K562 (cell line): ENCODE measurements at regions not wholly inside any gene's neighbourhood (a gene's known extent, or its start where the extent isn't known, plus 50 kb on each side); places are given as distances from the start of the nearest gene placed in this dataset.

Experiments used
- ATAC-seq: fragments of 200-7000 bp; cut with Tn5 transposase; 3 replicates; pipeline ENCODE4 v1.9.1; 2020; ENCODE audit warnings: moderate library complexity
- BruUV-seq: library from RNA; stranded (reverse); fragments of 400-500 nt; replicated peaks from 2 replicates; lab custom pipeline; 2021; lab: Mats Ljungman, UMichigan
- CTCF ChIA-PET: fragments of 300-600 bp; formaldehyde crosslinking; extraction: SDS; loops from one replicate; lab custom pipeline; 2021; ENCODE audit warnings: low intra/inter-chr PET ratio; lab: Yijun Ruan, JAX
- POLR2A ChIA-PET: fragments of 300-600, 350-650 bp; sonication (Branson Sonifier 250); formaldehyde crosslinking; extraction: SDS; loops from one replicate; lab custom pipeline; 2021; ENCODE audit warnings: antibody characterized with exemption, inconsistent platforms; lab: Yijun Ruan, JAX
- DNase-seq, 4 experiments: peaks; one replicate each; pipeline versions ENCODE4 v3.0.0 to v3.0.0-alpha.2; 2011 to 2018; ENCODE audit warnings: low spot score in 3 of 4, mixed read lengths in 3 of 4; ENCODE audit errors: extremely low read depth in 1 of 4
- FAIRE-seq: peaks from 2 replicates; lab custom pipeline; 2011; peaks lifted over from hg19 to GRCh38; lab: Jason Lieb, UNC
- H2AFZ ChIP-seq: 2 replicates; pipeline ENCODE4 v1.6.0; 2011; ENCODE audit warnings: low read depth, low read length, control low read depth, inconsistent platforms
- H3K27ac ChIP-seq: fragments of 200-600 bp; 3 replicates; pipeline ENCODE4 v1.8.0; 2011; ENCODE audit warnings: low read depth, mild to moderate bottlenecking, control low read depth, inconsistent platforms, low read length, moderate library complexity, mixed read lengths; ENCODE audit errors: extremely low read depth
- H3K27me3 ChIP-seq, 2 experiments: fragments of 300-600 bp in 1 of 2; 2 replicates in 1 of 2; 3 replicates in 1 of 2; pipeline versions ENCODE4 v1.6.0 to v1.8.0; 2011; ENCODE audit warnings: inconsistent platforms in 2 of 2, low read length in 2 of 2, mild to moderate bottlenecking in 1 of 2, mixed read lengths in 1 of 2, moderate library complexity in 1 of 2; ENCODE audit not compliant: control insufficient read depth in 2 of 2, insufficient read depth in 2 of 2
- H3K36me3 ChIP-seq: fragments of 300-600 bp; 3 replicates; pipeline ENCODE4 v1.8.0; 2011; ENCODE audit warnings: mild to moderate bottlenecking, low read length, inconsistent platforms; ENCODE audit not compliant: control insufficient read depth, insufficient read depth
- H3K4me1 ChIP-seq, 2 experiments: fragments of 200-600 bp in 1 of 2; replicated peaks in 1 of 2; 2 replicates in 1 of 2; 3 replicates in 1 of 2; pipeline versions ENCODE4 v1.5.1 to v1.8.0; 2011; ENCODE audit warnings: inconsistent platforms in 2 of 2, low read length in 2 of 2, mild to moderate bottlenecking in 1 of 2, mixed read lengths in 1 of 2, moderate library complexity in 1 of 2; ENCODE audit not compliant: control insufficient read depth in 2 of 2, insufficient read depth in 2 of 2
- H3K4me2 ChIP-seq: 2 replicates; pipeline ENCODE4 v1.6.1; 2011; ENCODE audit warnings: low read length, control low read depth, inconsistent platforms, mixed read lengths; ENCODE audit not compliant: insufficient read depth
- H3K4me3 ChIP-seq: fragments of 200-600 bp; sonication (generic), shearing (Covaris generic); 2 replicates; pipeline ENCODE4 v1.5.1; 2016; ENCODE audit warnings: control low read depth, inconsistent platforms
- H3K79me2 ChIP-seq: fragments of 200-600 bp; 3 replicates; pipeline ENCODE4 v1.8.0; 2011; ENCODE audit warnings: low read length, inconsistent platforms; ENCODE audit not compliant: control insufficient read depth, insufficient read depth
- H3K9ac ChIP-seq, 2 experiments: 2 replicates each; pipeline versions ENCODE4 v1.6.0 to v1.6.1; 2011; ENCODE audit warnings: low read depth in 2 of 2, low read length in 2 of 2, control low read depth in 1 of 2, inconsistent platforms in 1 of 2, mild to moderate bottlenecking in 1 of 2, mixed read lengths in 1 of 2; ENCODE audit not compliant: insufficient read depth in 1 of 2
- H3K9me1 ChIP-seq: one replicate; pipeline ENCODE4 v1.6.0; 2011; ENCODE audit warnings: inconsistent platforms, mild to moderate bottlenecking, low read length, moderate library complexity; ENCODE audit not compliant: control insufficient read depth, insufficient read depth
- H3K9me3 ChIP-seq: replicated peaks from 2 replicates; pipeline ENCODE4 v1.5.1; 2011; ENCODE audit warnings: low read depth, low read length, inconsistent platforms; ENCODE audit not compliant: control insufficient read depth, insufficient read depth
- H4K20me1 ChIP-seq: replicated peaks from 2 replicates; pipeline ENCODE4 v1.6.1; 2011; ENCODE audit warnings: low read length, inconsistent platforms, mixed read lengths; ENCODE audit not compliant: control insufficient read depth, insufficient read depth
- KAT8 ChIP-seq: fragments of 450-650 bp; IDR thresholded peaks from 2 replicates; pipeline ENCODE4 v1.6.1; 2016; ENCODE audit warnings: low read depth, mild to moderate bottlenecking
- SPI1 ChIP-seq: IDR thresholded peaks from 2 replicates; pipeline ENCODE4 v1.6.1; 2011; ENCODE audit warnings: low read depth, low read length, control low read depth, borderline replicate concordance
- in situ Hi-C: fragments of 300-500 bp; cut with MboI; formaldehyde crosslinking; loops from 4 replicates; pipeline ENCODE4 v1.15.0; 2018; ENCODE audit warnings: inconsistent platforms, mixed read lengths
- intact Hi-C: fragments of 100-400 bp; cut with micrococcal nuclease; formaldehyde crosslinking; loops from 2 replicates; pipeline ENCODE4 v1.14.2; 2022
- TF ChIP-seq, protein P1 (sequence below), 2 experiments: fragments of 450-650 bp; IDR thresholded peaks; 2 replicates each; pipeline ENCODE4 v1.6.1; 2016; ENCODE audit warnings: mild to moderate bottlenecking in 2 of 2, borderline replicate concordance in 1 of 2, low read depth in 1 of 2, moderate library complexity in 1 of 2
- TF ChIP-seq, protein P2 (sequence below): IDR thresholded peaks from 3 replicates; pipeline ENCODE4 v1.6.1; 2011; ENCODE audit warnings: borderline replicate concordance, mild to moderate bottlenecking, moderate library complexity; ENCODE audit not compliant: insufficient read length; ENCODE audit errors: extremely low read depth

DNA sequence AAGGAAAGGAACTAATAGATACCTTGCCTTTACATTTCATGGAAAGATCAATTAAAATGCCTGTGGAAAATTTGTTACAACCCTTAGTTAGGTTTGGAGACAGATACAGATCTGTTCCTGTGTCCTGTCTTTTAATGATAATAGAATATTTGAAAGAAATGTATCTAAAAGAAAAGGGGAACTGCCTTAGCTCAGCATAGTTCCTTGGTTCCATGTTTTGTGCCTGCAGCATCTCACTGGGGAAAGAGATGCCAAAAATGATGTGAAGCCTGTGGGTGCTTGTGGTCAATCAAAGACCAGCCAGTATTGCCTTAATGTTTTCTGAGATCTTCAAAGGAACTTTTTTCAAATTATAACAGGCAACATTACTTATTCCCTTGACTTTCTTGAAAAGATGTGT lies 147.6 kb downstream of the ADCYAP1 start:
- Histone ChIP-seq H3K4me1 (peaks cover 2 to 37% of the 10 kb centered on the region in 2 experiments; a peak in 4 of 5 replicates), H3K79me2 (no peaks in the 10 kb centered on the region), H4K20me1 (no peaks in the 10 kb centered on the region), H3K9ac (no peak overlapping the region), H3K4me3 (no peak overlapping the region), H3K27ac (peak overlapping the region; percentile 29; the same call in 1 of the 3 replicates), H3K9me1 (no peaks in the 10 kb centered on the region), H3K4me2 (no peak overlapping the region), H3K36me3 (no peaks in the 10 kb centered on the region), H3K27me3 (no peaks in the 10 kb centered on the region), H2AFZ (no peak overlapping the region), H3K9me3 (0 out of 2 replicates have a peak, but pooled peaks cover 4% of the 10 kb centered on the region)
- POLR2A ChIA-PET, result no interaction called here
- intact Hi-C loops (loop anchor here (5.0 kb wide), 1 partner anchor 85 kb away; no protein-coding TSS in a partner anchor), in situ Hi-C loops (no loop called here)
- TF ChIP-seq, protein P1, sequence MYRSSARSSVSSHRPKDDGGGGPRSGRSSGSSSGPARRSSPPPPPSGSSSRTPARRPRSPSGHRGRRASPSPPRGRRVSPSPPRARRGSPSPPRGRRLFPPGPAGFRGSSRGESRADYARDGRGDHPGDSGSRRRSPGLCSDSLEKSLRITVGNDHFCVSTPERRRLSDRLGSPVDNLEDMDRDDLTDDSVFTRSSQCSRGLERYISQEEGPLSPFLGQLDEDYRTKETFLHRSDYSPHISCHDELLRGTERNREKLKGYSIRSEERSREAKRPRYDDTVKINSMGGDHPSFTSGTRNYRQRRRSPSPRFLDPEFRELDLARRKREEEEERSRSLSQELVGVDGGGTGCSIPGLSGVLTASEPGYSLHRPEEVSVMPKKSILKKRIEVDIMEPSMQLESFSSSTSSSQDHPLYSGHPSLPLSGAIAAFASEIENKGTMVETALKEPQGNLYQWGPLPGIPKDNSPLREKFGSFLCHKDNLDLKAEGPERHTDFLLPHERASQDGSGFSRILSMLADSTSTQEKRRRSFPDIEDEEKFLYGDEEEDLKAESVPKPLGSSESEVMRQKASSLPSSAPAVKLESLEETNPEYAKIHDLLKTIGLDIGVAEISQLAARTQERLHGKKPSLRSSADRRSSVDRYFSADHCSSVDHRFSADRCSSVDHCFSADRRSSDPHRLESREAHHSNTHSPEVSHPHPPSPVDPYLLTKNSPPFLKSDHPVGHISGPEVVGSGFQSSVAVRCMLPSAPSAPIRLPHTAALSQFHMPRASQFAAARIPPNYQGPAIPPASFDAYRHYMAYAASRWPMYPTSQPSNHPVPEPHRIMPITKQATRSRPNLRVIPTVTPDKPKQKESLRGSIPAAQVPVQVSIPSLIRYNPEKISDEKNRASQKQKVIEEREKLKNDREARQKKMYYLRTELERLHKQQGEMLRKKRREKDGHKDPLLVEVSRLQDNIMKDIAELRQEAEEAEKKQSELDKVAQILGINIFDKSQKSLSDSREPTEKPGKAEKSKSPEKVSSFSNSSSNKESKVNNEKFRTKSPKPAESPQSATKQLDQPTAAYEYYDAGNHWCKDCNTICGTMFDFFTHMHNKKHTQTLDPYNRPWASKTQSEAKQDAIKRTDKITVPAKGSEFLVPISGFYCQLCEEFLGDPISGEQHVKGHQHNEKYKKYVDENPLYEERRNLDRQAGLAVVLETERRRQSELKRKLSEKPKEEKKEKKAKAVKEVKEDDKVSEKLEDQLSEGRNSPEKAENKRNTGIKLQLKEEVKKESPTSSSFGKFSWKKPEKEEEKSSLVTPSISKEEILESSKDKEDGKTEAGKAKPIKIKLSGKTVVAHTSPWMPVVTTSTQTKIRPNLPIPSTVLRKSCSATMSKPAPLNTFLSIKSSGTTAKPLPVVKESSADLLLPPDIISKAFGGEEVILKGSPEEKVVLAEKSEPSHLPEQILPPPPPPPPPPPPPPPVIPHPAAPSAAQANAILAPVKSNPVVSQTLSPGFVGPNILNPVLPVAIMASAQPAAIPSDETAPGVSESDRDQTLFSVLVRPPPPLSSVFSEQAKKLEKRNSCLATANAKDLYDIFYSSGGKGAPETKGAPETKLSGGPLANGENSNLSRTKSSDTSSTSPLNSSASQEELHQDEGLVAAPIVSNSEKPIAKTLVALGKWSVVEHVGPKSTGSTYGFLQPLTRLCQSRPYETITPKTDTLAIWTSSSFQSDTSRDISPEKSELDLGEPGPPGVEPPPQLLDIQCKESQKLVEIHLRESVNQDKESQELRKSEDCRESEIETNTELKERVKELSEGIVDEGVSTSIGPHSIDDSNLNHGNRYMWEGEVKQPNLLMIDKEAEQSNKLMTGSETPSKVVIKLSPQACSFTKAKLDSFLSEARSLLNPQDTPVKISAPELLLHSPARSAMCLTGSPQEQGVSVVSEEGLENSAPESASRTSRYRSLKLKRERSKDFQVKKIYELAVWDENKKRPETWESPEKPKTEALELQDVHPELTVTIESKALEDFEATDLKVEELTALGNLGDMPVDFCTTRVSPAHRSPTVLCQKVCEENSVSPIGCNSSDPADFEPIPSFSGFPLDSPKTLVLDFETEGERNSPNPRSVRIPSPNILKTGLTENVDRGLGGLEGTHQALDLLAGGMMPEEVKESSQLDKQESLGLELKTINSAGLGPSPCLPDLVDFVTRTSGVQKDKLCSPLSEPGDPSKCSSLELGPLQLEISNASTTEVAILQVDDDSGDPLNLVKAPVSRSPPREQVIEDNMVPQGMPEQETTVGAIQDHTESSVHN (IDR thresholded peaks at IDR 0.05; ENCODE audit: borderline replicate concordance in 1 of 2, low read depth in 1 of 2), result no peak
- TF ChIP-seq SPI1 (peak; percentile 89), KAT8 (no peak)
- TF ChIP-seq, protein P2, sequence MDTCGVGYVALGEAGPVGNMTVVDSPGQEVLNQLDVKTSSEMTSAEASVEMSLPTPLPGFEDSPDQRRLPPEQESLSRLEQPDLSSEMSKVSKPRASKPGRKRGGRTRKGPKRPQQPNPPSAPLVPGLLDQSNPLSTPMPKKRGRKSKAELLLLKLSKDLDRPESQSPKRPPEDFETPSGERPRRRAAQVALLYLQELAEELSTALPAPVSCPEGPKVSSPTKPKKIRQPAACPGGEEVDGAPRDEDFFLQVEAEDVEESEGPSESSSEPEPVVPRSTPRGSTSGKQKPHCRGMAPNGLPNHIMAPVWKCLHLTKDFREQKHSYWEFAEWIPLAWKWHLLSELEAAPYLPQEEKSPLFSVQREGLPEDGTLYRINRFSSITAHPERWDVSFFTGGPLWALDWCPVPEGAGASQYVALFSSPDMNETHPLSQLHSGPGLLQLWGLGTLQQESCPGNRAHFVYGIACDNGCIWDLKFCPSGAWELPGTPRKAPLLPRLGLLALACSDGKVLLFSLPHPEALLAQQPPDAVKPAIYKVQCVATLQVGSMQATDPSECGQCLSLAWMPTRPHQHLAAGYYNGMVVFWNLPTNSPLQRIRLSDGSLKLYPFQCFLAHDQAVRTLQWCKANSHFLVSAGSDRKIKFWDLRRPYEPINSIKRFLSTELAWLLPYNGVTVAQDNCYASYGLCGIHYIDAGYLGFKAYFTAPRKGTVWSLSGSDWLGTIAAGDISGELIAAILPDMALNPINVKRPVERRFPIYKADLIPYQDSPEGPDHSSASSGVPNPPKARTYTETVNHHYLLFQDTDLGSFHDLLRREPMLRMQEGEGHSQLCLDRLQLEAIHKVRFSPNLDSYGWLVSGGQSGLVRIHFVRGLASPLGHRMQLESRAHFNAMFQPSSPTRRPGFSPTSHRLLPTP, result no peak
- no TSS peak for BruUV-seq
- ATAC-seq (no peak), FAIRE-seq (no peak), DNase-seq (no peak)
- CTCF ChIA-PET, result no interaction called here
